ENCODE measurements at regions not wholly inside any gene's neighbourhood (a gene's known extent, or its start where the extent isn't known, plus 50 kb on each side); places are given as distances from the start of the nearest gene placed in this dataset.
"Not testable (repeated sequence)": the region's sequence is repeated elsewhere in the genome, so short reads cannot be mapped to it uniquely, and the experiment has no call there.

DNA sequence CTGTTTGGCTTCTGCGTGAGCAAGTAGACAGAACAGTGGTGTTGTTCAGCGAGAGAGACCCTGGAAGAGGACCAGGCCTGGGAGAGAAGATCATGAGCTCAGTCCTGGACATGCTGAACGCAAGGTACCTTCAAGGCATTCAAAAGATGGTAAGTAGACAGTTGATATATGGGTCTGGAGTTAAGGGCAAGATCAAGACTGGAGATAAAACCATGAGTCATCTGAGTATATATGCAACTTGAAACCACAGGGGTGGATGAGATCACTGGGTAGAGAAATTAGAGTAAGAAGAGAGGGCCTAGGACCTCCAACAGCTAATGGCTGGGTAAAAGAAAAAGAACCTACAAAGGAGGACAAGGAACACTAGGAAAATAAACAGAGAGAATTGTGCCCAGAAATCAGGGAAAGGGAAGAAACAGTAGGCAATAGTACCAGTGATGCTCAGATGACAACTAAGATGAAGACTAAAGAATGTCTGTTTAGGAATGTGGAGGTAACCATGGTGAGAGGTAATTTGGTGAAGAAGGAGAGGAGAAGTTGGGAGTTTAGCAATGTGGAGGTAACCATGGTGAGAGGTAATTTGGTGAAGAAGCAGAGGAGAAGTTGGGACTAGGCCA is 343.2 kb upstream of the ADAMTS9 start:
- no peak for DNase-seq

GRCh38 chr3:65030014-65030627 is 342.3 kb upstream of the ADAMTS9 start:
- no peak for DNase-seq

- DNase-seq = no peak
Measured at GRCh38 chr3:65029130-65029529, 341.3 kb upstream of the ADAMTS9 start.

- no peak for DNase-seq
Measured at GRCh38 chr3:65028024-65028423, 340.2 kb upstream of the ADAMTS9 start.

DNA sequence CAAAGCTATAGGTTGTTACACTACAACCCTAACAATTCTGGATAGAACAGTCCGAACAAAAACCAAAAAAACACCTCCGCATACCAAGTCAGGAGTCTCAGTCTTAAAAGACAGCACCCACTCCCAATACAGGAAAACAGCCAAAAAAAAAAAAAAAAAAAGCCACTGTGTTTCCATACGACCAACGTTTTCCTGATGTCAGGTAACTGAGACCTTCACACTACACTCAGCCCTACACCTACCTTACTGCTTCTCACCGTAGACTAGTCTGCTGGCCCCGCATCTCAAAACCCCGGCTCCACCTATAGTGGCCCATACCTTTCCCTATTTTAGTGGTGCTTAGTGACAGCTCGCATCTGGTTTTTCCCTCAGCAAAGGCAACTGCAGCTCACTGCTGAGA is 339.5 kb upstream of the ADAMTS9 start:
- DNase-seq = no peak

GRCh38 chr3:65026151-65026550 is 338.4 kb upstream of the ADAMTS9 start:
- DNase-seq = no peak

DNA sequence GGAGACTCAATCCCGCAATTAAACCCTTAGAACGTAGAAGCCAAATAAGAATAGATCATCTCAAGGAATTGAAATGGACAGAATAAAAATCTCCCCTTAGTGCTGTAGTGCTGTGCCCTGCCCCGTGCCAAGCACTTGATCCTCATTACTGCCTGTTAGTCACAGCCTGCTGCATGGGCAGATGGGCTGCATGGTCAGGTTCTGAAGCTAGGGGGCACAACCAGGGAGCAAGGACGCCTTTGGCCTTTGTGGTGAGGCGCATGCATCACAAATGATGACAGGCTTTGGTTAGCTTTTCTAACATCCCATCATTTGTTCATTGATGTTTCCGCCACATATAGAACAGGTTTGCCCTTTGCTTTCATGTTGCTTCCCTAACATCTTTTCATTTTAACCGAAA is 336.3 kb upstream of the ADAMTS9 start:
- no peak for DNase-seq

DNA sequence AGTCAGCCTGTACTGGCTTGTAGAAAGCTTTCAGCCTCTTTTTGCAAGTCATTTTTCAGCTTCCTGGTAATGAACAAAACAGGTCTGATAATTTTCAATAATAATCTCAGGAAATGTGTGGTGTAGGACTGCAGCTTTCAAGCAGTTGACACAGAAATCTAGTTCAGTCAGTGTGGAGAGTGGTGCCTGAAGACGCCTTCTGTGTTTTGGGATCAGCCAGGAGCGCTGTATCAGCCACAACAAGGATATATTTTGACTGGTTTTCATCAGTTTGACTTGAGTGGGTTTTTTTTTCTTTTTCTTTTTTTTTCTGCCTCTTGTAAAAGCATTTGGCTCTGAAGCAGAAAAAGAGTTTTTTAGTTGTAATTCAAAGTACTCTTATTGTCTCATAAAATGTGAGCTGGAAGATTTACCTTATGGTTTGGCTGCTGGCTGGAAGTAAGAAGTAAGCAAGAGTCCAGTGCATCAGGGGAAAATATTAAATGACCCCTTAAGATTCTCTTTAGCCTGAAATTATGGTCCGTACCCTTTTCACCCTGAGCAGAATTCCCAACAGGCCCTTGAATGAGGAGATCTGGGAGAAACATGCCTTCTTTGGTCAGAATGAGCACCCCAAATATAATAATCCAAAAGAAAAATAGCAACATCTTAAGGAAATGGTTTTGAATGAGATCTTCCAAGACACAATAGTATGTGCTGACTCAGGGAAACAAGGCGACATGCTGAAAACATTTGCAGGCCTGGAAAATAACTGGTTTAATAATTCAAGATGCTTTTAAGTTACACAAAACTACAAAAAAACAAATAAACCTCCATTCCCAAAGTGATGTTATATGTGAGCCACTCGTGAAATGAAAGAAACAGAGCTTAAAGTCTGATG is 332.7 kb upstream of the ADAMTS9 start:
- DNase-seq = no peak

- no peak for DNase-seq
Measured at GRCh38 chr3:65019443-65020055, 331.7 kb upstream of the ADAMTS9 start.

GRCh38 chr3:65018801-65019200 is 331.0 kb upstream of the ADAMTS9 start:
- no peak for DNase-seq

DNA sequence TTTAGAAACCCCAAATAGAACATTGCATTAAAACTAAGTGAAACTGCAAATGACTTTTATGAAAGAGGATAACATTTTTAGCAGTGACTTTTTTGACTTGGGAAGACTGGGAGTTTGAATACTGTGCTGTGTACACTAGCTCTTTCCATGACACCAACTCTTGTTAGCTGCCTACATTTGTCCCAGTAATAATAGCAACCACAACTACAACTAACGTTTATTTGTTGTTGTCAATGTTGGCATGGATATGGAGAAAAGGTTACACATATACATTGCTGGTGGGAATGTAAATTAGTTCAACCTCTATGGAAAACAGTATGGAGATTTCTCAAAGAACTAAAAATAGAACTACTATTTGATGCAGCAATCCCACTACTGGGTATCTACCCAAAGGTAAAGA is 329.6 kb upstream of the ADAMTS9 start:
- no peak for DNase-seq

DNA sequence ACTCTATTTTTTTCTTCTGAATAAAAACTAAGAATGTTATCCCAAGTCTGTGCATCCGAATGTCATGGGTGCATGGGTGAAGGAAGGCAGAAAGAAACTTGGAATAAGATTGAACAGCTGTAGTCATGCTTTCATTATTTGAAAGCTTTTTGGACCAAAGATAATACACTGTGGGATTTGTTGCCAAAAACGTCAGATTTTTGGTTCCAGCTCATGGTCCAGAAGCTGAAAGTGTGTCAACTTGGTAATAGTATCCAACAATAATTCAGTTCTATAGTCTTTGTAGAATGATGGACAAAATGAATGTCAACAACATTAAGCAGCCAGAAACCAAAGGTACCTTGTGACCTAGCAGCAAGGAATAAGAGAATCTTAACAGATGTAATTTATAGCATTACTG is 327.9 kb upstream of the ADAMTS9 start:
- no peak for DNase-seq

- no peak for DNase-seq
Measured at GRCh38 chr3:65013053-65013452, 325.3 kb upstream of the ADAMTS9 start.

DNA sequence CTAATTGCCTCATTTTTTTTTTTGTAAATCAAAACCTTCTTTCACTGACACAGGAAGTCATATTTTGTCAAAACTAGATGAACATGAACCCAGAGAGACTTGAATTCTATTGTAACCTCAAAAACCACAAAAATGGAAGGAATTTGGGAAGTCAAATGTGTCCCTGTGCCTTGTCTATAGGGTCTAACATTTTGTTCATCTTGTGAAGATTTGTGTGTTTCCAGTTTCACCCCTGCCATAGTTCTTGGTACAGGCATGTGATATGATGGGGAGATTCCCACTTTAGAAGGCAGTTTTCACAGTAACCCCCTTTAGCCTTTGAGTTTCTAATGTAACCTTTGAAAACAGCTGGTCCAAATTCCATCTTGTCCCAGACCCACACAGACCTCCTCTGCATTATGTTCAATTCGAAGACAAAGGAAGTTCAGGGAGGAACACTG is 318.5 kb upstream of the ADAMTS9 start:
- DNase-seq = no peak

DNA sequence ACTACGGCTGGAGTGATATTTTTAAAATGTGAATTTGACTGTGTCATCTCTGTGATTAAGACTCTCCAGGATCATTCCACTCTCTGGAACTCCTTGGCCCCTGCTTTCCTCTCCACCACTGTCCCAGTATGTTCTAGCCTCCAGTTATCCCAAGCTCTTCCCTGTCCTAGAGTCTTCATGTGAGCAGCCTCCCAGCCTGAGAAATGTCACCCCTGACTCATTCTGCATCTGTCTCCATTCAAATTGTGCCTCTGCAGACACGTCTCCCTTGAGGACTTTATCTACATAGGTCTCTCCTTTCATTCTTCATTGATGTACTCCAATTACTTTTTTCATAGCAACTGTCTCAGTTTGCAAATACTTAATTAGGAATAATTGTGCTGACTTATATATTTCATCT is 317.7 kb upstream of the ADAMTS9 start:
- no peak for DNase-seq

GRCh38 chr3:65004795-65005295 is 317.0 kb upstream of the ADAMTS9 start:
- no peak for DNase-seq

DNA sequence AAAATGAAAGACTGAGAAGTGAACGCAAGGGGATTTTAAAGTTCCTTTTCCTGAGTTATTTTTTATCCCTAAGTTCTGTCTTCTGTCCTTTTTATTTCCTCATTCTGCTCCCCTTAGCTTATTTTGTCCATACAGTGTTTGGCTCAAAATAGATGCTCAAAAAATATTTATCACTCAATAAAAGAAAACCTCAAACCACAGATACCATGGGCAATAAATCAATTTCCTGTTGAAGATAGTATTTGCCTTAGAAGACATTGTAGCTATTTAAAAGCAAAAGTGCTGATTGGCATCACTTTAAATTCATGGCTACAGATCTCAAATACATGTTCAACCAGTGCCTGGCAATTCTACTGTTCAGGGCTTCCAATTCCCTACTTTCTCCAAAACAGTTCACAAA is 316.5 kb upstream of the ADAMTS9 start:
- DNase-seq = no peak

GRCh38 chr3:65001119-65001518 is 313.3 kb upstream of the ADAMTS9 start:
- not testable (repeated sequence) for DNase-seq

- no peak for DNase-seq
Measured at GRCh38 chr3:64998317-64998716, 310.5 kb upstream of the ADAMTS9 start.

DNA sequence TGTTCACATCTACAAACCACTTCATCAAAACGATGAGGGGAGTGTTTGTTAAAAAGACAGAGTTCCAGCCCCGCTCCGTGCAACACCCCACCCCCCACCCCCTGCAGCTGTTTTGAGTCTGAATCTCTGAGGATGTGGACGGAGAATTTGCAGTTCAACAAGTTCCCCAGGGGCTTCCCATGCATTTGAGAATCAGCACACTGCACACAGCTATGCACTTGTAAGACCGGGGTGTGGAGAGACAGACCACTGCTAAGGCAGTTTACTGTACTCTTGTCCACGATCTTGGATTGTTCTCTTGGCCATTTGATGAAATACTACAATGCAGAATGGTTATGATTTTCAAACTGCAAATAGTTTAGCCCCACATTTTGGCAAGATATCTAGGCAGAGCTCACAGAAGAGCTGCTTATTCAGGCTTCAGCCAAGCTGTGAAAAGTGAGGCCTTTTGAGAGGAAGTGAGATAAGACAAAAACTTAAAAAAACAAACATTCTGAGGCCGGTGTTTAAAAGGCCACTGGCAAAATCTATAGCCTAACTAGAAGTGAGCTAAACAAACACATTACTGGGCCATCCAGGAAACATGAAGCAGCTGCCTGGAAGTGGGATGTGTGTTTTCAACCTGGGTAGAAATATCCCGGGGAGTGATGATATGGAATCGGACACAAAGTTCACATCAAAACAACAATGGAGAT is 308.2 kb upstream of the ADAMTS9 start:
- DNase-seq = no peak

GRCh38 chr3:64993781-64994180 is 306.0 kb upstream of the ADAMTS9 start:
- DNase-seq = no peak

GRCh38 chr3:64992530-64993285 is 304.9 kb upstream of the ADAMTS9 start:
- DNase-seq = no peak
